WERI-Rb-1 (cell line): ENCODE measurements at regions not wholly inside any gene's neighbourhood (a gene's known extent, or its start where the extent isn't known, plus 50 kb on each side); places are given as distances from the start of the nearest gene placed in this dataset.

ENCODE experiments used
- DNase-seq: peaks from one replicate; pipeline ENCODE4 v3.0.0-alpha.2; 2020
- H3K27ac ChIP-seq: fragments of 250-450 bp; sonication (Bioruptor Pico); 2 replicates; pipeline ENCODE4 v1.5.1; 2020; ENCODE audit warnings: mild to moderate bottlenecking, moderate library complexity
- H3K27me3 ChIP-seq: fragments of 250-450 bp; sonication (Bioruptor Pico); 2 replicates; pipeline ENCODE4 v1.5.1; 2021; ENCODE audit warnings: mild to moderate bottlenecking, low read depth, moderate library complexity; ENCODE audit not compliant: insufficient read depth, severe bottlenecking
- H3K36me3 ChIP-seq: fragments of 250-450 bp; sonication (Bioruptor Pico); 2 replicates; pipeline ENCODE4 v1.5.1; 2020; ENCODE audit warnings: mild to moderate bottlenecking, moderate library complexity
- H3K4me3 ChIP-seq: 2 replicates; pipeline ENCODE4 v1.5.1; 2011; ENCODE audit warnings: low read depth, mild to moderate bottlenecking, control low read depth, low read length
- H3K9me3 ChIP-seq: fragments of 250-450 bp; sonication (Bioruptor Pico); 2 replicates; pipeline ENCODE4 v1.5.1; 2021; ENCODE audit warnings: mild to moderate bottlenecking, moderate library complexity; ENCODE audit not compliant: severe bottlenecking
- CTCF ChIP-seq: IDR thresholded peaks from 2 replicates; pipeline ENCODE4 v1.5.1; 2011; ENCODE audit warnings: low read depth, mild to moderate bottlenecking, control low read depth, inconsistent platforms, low read length

GRCh38 chr6:105781915-105782314, 304.2 kb upstream of the PRDM1 start:
- Histone ChIP-seq H3K27ac (no peak overlapping the region), H3K9me3 (no peaks in the 10 kb centered on the region), H3K27me3 (no peaks in the 10 kb centered on the region), H3K4me3 (no peak overlapping the region), H3K36me3 (no peaks in the 10 kb centered on the region)
- no peak for TF ChIP-seq CTCF
- no peak for DNase-seq

DNA sequence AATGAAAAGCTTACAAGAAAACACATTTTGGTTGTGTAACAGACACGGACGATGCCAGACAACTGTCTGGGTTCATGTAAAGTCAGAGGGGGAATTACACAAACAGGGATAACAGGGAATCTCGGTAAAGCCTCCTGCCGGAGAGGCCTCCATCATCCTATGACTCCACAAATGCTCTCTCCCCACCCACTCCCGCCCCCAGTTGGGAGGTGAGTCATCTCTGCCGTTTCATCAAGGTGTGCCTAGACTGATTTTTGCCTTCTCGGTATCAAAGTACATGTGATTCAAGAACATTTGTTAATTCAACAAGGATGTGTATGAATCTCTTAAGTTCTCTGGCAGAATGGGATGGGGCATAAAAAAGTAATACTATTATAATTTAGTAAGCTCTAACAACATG, 304.9 kb upstream of the PRDM1 start:
- Histone ChIP-seq H3K9me3 (no peaks in the 10 kb centered on the region), H3K27ac (no peak overlapping the region), H3K36me3 (no peaks in the 10 kb centered on the region), H3K4me3 (no peak overlapping the region), H3K27me3 (no peaks in the 10 kb centered on the region)
- DNase-seq, result no peak
- TF ChIP-seq CTCF, result no peak

- Histone ChIP-seq H3K9me3 (peaks cover 3% of the 10 kb centered on the region), H3K4me3 (no peak overlapping the region), H3K27me3 (no peaks in the 10 kb centered on the region), H3K27ac (no peak overlapping the region), H3K36me3 (no peaks in the 10 kb centered on the region)
- DNase-seq, result no peak
- TF ChIP-seq CTCF, result no peak
Measured at GRCh38 chr6:105780146-105780860, 305.8 kb upstream of the PRDM1 start.

- no peak for DNase-seq
- Histone ChIP-seq H3K4me3 (no peak overlapping the region), H3K9me3 (peaks cover 6% of the 10 kb centered on the region), H3K27me3 (no peaks in the 10 kb centered on the region), H3K36me3 (no peaks in the 10 kb centered on the region), H3K27ac (no peak overlapping the region)
- no peak for TF ChIP-seq CTCF
Measured at GRCh38 chr6:105779110-105779509, 307.0 kb upstream of the PRDM1 start.

DNA sequence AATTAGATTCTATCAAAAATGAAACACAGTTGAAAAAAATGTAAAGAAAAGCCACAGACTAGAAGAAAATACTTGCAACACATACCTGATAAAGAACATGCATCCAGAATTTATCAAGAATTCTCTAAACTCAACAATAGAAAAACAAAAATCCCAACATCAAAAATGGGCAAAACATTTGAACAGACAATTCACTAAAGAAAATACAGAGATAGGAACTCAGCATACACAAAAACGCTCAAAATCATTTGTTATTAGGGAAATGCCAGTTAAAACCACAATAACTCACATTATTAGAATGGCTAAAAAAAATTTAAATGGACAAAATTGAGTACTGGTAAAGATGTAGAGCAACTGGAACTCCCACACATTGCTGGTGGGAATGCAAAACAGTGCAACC, 311.0 kb upstream of the PRDM1 start:
- no peak for DNase-seq
- Histone ChIP-seq H3K27ac (no peak overlapping the region), H3K36me3 (no peaks in the 10 kb centered on the region), H3K4me3 (no peak overlapping the region), H3K27me3 (no peaks in the 10 kb centered on the region), H3K9me3 (peaks cover 6% of the 10 kb centered on the region)
- no peak for TF ChIP-seq CTCF

DNA sequence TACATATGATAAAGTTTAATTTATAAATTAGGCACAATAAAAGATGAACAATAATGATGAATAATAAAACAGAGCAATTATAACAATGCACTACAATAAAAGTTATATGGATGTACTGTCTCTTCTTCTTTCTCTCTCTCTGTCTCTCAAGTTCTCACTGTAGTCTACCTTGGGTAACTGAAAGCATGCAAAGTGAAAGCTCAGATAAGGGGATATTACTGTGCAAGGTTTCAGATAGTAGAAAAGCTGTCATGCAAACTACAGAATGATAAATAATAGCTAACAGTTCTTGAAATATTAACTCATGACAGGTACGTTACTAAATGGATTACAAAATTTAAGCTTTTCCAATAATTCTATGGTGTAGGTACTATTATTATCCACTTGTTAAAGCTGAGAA, 311.9 kb upstream of the PRDM1 start:
- no peak for DNase-seq
- peaks cover 6% of the 10 kb centered on the region for H3K9me3 ChIP-seq
- no peak for TF ChIP-seq CTCF
- H3K27me3 ChIP-seq, result no peaks in the 10 kb centered on the region
- no peak overlapping the region for H3K27ac ChIP-seq
- no peaks in the 10 kb centered on the region for H3K36me3 ChIP-seq
- H3K4me3 ChIP-seq, result no peak overlapping the region
